H1 (cell line): ENCODE measurements at regions not wholly inside any gene's neighbourhood (a gene's known extent, or its start where the extent isn't known, plus 50 kb on each side); places are given as distances from the start of the nearest gene placed in this dataset.

Experiments used
- CTCF ChIA-PET: fragments of 300-600 bp; sonication (Branson Sonifier 250); formaldehyde crosslinking; loops from one replicate; lab custom pipeline; 2021; ENCODE audit not compliant: partially characterized antibody; lab: Charles Lee
- POLR2A ChIA-PET: fragments of 300-600 bp; sonication (Branson Sonifier 250); formaldehyde crosslinking; loops from one replicate; lab custom pipeline; 2021; ENCODE audit warnings: inconsistent platforms; ENCODE audit not compliant: partially characterized antibody; lab: Charles Lee
- DNase-seq, 2 experiments: peaks; one replicate each; pipeline versions ENCODE4 v3.0.0 to v3.0.0-alpha.2; 2010 to 2022; ENCODE audit warnings: low spot score in 2 of 2, low read depth in 1 of 2, mixed read lengths in 1 of 2
- FAIRE-seq: peaks from 2 replicates; lab custom pipeline; 2011; peaks lifted over from hg19 to GRCh38; lab: Jason Lieb, UNC
- H2AFZ ChIP-seq: 2 replicates; pipeline ENCODE4 v1.8.1; 2012; ENCODE audit warnings: low read length, inconsistent platforms
- H2AK5ac ChIP-seq: 2 replicates; pipeline ENCODE4 v1.6.1; 2013; ENCODE audit warnings: low read depth, low read length
- H2BK120ac ChIP-seq: replicated peaks from 2 replicates; pipeline ENCODE3; 2013; ENCODE audit warnings: low read depth, low read length, inconsistent platforms
- H2BK12ac ChIP-seq: 2 replicates; pipeline ENCODE4 v1.6.1; 2013; ENCODE audit warnings: low read depth, low read length
- H2BK15ac ChIP-seq: 2 replicates; pipeline ENCODE4 v1.6.1; 2013; ENCODE audit warnings: low read length
- H2BK20ac ChIP-seq: 2 replicates; pipeline ENCODE4 v1.6.1; 2013; ENCODE audit warnings: low read length
- H2BK5ac ChIP-seq: 2 replicates; pipeline ENCODE4 v1.6.1; 2013; ENCODE audit warnings: low read depth, low read length
- H3K14ac ChIP-seq: 2 replicates; pipeline ENCODE4 v1.6.1; 2013; ENCODE audit warnings: inconsistent platforms; ENCODE audit not compliant: insufficient read length
- H3K18ac ChIP-seq: 2 replicates; pipeline ENCODE4 v1.6.1; 2013; ENCODE audit warnings: low read length; ENCODE audit errors: extremely low read depth
- H3K23ac ChIP-seq: 2 replicates; pipeline ENCODE4 v1.6.1; 2013; ENCODE audit warnings: inconsistent platforms; ENCODE audit not compliant: insufficient read length
- H3K23me2 ChIP-seq: 2 replicates; pipeline ENCODE4 v1.6.1; 2013; ENCODE audit warnings: low read depth, low read length
- H3K27ac ChIP-seq: 2 replicates; pipeline ENCODE4 v1.6.1; 2011; ENCODE audit warnings: low read depth, low read length, inconsistent platforms
- H3K27me3 ChIP-seq, 4 experiments: replicated peaks in 1 of 4; 1 replicate in 1 of 4; 2 replicates in 3 of 4; pipeline versions ENCODE4 v1.6.1 to v1.8.1; 2011 to 2013; ENCODE audit warnings: low read length in 3 of 4, mild to moderate bottlenecking in 3 of 4, inconsistent platforms in 2 of 4, mixed read lengths in 2 of 4, moderate library complexity in 1 of 4; ENCODE audit not compliant: control insufficient read depth in 3 of 4, insufficient read depth in 3 of 4; ENCODE audit errors: extremely low read depth in 1 of 4
- H3K36me3 ChIP-seq, 4 experiments: 2 replicates each; pipeline versions ENCODE4 v1.6.1 to v1.8.1; 2011 to 2013; ENCODE audit warnings: mild to moderate bottlenecking in 4 of 4, low read length in 3 of 4, moderate library complexity in 2 of 4, control low read depth in 1 of 4, inconsistent platforms in 1 of 4; ENCODE audit not compliant: insufficient read depth in 4 of 4, control insufficient read depth in 2 of 4
- H3K4ac ChIP-seq: replicated peaks from 2 replicates; pipeline ENCODE3; 2013; ENCODE audit warnings: low read length, low read depth, mixed read lengths, inconsistent platforms; ENCODE audit not compliant: insufficient read length
- H3K4me1 ChIP-seq, 4 experiments: replicated peaks in 1 of 4; 1 replicate in 1 of 4; 2 replicates in 3 of 4; pipeline versions ENCODE4 v1.6.1 to v1.8.1; 2011 to 2013; ENCODE audit warnings: low read length in 3 of 4, inconsistent platforms in 2 of 4, mixed read lengths in 1 of 4; ENCODE audit not compliant: insufficient read depth in 4 of 4, control insufficient read depth in 3 of 4
- H3K4me2 ChIP-seq, 2 experiments: 2 replicates each; pipeline versions ENCODE4 v1.6.1 to v1.8.1; 2011 to 2013; ENCODE audit warnings: low read depth in 2 of 2, low read length in 2 of 2, control low read depth in 1 of 2, inconsistent platforms in 1 of 2, mild to moderate bottlenecking in 1 of 2; ENCODE audit not compliant: insufficient read depth in 1 of 2
- H3K4me3 ChIP-seq, 4 experiments: fragments of 200-600, 300-600 bp in 1 of 4; sonication (generic), shearing (Covaris generic), sonication (Bioruptor Twin) in 1 of 4; 2 replicates each; pipeline versions ENCODE4 v1.5.1 to v1.8.1; 2011 to 2016; ENCODE audit warnings: low read length in 4 of 4, low read depth in 3 of 4, control low read depth in 2 of 4, inconsistent platforms in 2 of 4, mild to moderate bottlenecking in 2 of 4, mixed read lengths in 1 of 4, moderate library complexity in 1 of 4; ENCODE audit not compliant: insufficient read depth in 2 of 4; ENCODE audit errors: extremely low read depth in 1 of 4
- H3K56ac ChIP-seq: replicated peaks from 2 replicates; pipeline ENCODE3; 2013; ENCODE audit warnings: low read depth, mild to moderate bottlenecking, mixed read lengths, low read length, inconsistent platforms; ENCODE audit not compliant: insufficient read length
- H3K79me1 ChIP-seq: 2 replicates; pipeline ENCODE4 v1.6.1; 2013; ENCODE audit warnings: low read depth, low read length, control low read depth
- H3K79me2 ChIP-seq, 2 experiments: 2 replicates each; pipeline versions ENCODE4 v1.6.1 to v1.8.1; 2012 to 2013; ENCODE audit warnings: low read length in 2 of 2, mild to moderate bottlenecking in 2 of 2, inconsistent platforms in 1 of 2; ENCODE audit not compliant: insufficient read depth in 2 of 2, control insufficient read depth in 1 of 2
- H3K9ac ChIP-seq, 4 experiments: replicated peaks in 1 of 4; 1 replicate in 1 of 4; 2 replicates in 3 of 4; pipeline versions ENCODE4 v1.6.1 to v1.8.1; 2011 to 2013; ENCODE audit warnings: low read depth in 3 of 4, low read length in 3 of 4, control low read depth in 2 of 4, mild to moderate bottlenecking in 2 of 4, moderate library complexity in 2 of 4, inconsistent platforms in 1 of 4; ENCODE audit errors: extremely low read depth in 1 of 4
- H3K9me3 ChIP-seq, 2 experiments: 2 replicates each; pipeline versions ENCODE4 v1.6.1 to v1.8.1; 2012 to 2013; ENCODE audit warnings: mild to moderate bottlenecking in 2 of 2, moderate library complexity in 2 of 2, control low read depth in 1 of 2, inconsistent platforms in 1 of 2, low read depth in 1 of 2, low read length in 1 of 2, mixed read lengths in 1 of 2; ENCODE audit not compliant: insufficient read depth in 2 of 2
- H4K20me1 ChIP-seq, 2 experiments: replicated peaks in 1 of 2; 2 replicates each; pipeline versions ENCODE3 to v1.8.1; 2011 to 2013; ENCODE audit warnings: inconsistent platforms in 2 of 2, low read length in 2 of 2, mild to moderate bottlenecking in 1 of 2; ENCODE audit not compliant: insufficient read depth in 2 of 2, control insufficient read depth in 1 of 2
- H4K5ac ChIP-seq: 2 replicates; pipeline ENCODE4 v1.6.1; 2013; ENCODE audit warnings: low read length, low read depth, mixed read lengths, inconsistent platforms; ENCODE audit not compliant: insufficient read length
- H4K8ac ChIP-seq: 2 replicates; pipeline ENCODE4 v1.8.0; 2013; ENCODE audit warnings: mild to moderate bottlenecking, moderate library complexity, low read length, inconsistent platforms; ENCODE audit not compliant: insufficient read depth; ENCODE audit errors: extremely low read depth
- H4K91ac ChIP-seq: replicated peaks from 2 replicates; pipeline ENCODE3; 2013; ENCODE audit warnings: low read length, mixed read lengths, inconsistent platforms; ENCODE audit not compliant: insufficient read length
- ASH2L ChIP-seq: fragments of 200-600, 300-600 bp; sonication (generic); IDR thresholded peaks from one replicate; pipeline ENCODE4 v1.7.1; 2017; ENCODE audit warnings: low read length
- BACH1 ChIP-seq: IDR thresholded peaks from 2 replicates; pipeline ENCODE4 v1.6.1; 2012; ENCODE audit warnings: low read length, improper control_type of control experiment
- CTBP2 ChIP-seq: IDR thresholded peaks from 2 replicates; pipeline ENCODE4 v1.7.0; 2011; ENCODE audit warnings: borderline replicate concordance, mild to moderate bottlenecking, moderate library complexity, mixed read lengths, low read length; ENCODE audit not compliant: insufficient read depth, insufficient read length
- CTCF ChIP-seq, 3 experiments: IDR thresholded peaks; 1 replicate in 2 of 3; 2 replicates in 1 of 3; pipeline versions ENCODE4 v1.5.1 to v1.6.1; 2011; ENCODE audit warnings: low read length in 3 of 3, mild to moderate bottlenecking in 3 of 3, inconsistent platforms in 2 of 3, low read depth in 1 of 3, moderate library complexity in 1 of 3; ENCODE audit not compliant: insufficient read depth in 1 of 3; ENCODE audit errors: control extremely low read depth in 1 of 3
- FOSL1 ChIP-seq: IDR thresholded peaks from 2 replicates; pipeline ENCODE4 v1.6.1; 2011; ENCODE audit warnings: mild to moderate bottlenecking, low read depth, low read length, moderate library complexity; ENCODE audit not compliant: insufficient read depth
- KDM5A ChIP-seq: fragments of 200-600 bp; IDR thresholded peaks from 2 replicates; pipeline ENCODE4 v1.7.1; 2012; ENCODE audit warnings: mild to moderate bottlenecking, low read length, inconsistent platforms, mixed read lengths
- SRF ChIP-seq: IDR thresholded peaks from 2 replicates; pipeline ENCODE4 v1.6.1; 2011; ENCODE audit warnings: mild to moderate bottlenecking, low read depth, low read length, moderate library complexity
- SUZ12 ChIP-seq: fragments of 200-600 bp; sonication (generic); IDR thresholded peaks from 2 replicates; pipeline ENCODE4 v1.6.1; 2012; ENCODE audit warnings: mild to moderate bottlenecking, inconsistent platforms, low read length, moderate library complexity, mixed read lengths
- TAF7 ChIP-seq: optimal IDR thresholded peaks from 2 replicates; pipeline ENCODE3; 2011; ENCODE audit warnings: low read depth, mild to moderate bottlenecking, inconsistent platforms, low read length, moderate library complexity, borderline replicate concordance

GRCh38 chr3:74442683-74443082 lies 171.8 kb downstream of the CNTN3 start:
- H2AFZ ChIP-seq, result no peak overlapping the region
- H3K27ac ChIP-seq, result no peak overlapping the region
- no peaks in the 10 kb centered on the region for H3K9me3 ChIP-seq
- H2BK120ac ChIP-seq, result no peak overlapping the region
- no peak overlapping the region for H3K14ac ChIP-seq
- no peaks in the 10 kb centered on the region for H4K20me1 ChIP-seq
- H3K79me1 ChIP-seq, result no peaks in the 10 kb centered on the region
- no peak overlapping the region for H4K8ac ChIP-seq
- FAIRE-seq, result no peak
- ChIA-PET CTCF (no interaction called here), POLR2A (no interaction called here)
- H3K4me1 ChIP-seq, result no peaks in the 10 kb centered on the region
- no peak overlapping the region for H3K4me2 ChIP-seq
- no peak overlapping the region for H3K4ac ChIP-seq
- H2BK15ac ChIP-seq, result no peak overlapping the region
- no peak overlapping the region for H3K18ac ChIP-seq
- no peak overlapping the region for H2BK12ac ChIP-seq
- no peaks in the 10 kb centered on the region for H3K23me2 ChIP-seq
- H3K9ac ChIP-seq, result no peak overlapping the region
- no peak overlapping the region for H3K56ac ChIP-seq
- H3K23ac ChIP-seq, result no peak overlapping the region
- no peak overlapping the region for H4K91ac ChIP-seq
- no peak overlapping the region for H2AK5ac ChIP-seq
- no peak overlapping the region for H4K5ac ChIP-seq
- no peak for DNase-seq
- TF ChIP-seq BACH1 (no peak), ASH2L (no peak), SUZ12 (no peak), CTCF (IDR thresholded peaks at IDR 0.05; ENCODE audit: control extremely low read depth in 1 of 3, insufficient read depth in 1 of 3, low read depth in 1 of 3, low read length in 3 of 3) (no peak), CTBP2 (no peak), SRF (no peak), KDM5A (no peak), TAF7 (no peak), FOSL1 (no peak)
- H3K36me3 ChIP-seq, result no peaks in the 10 kb centered on the region
- no peaks in the 10 kb centered on the region for H3K79me2 ChIP-seq
- peaks cover 0 to 1% (median 0%) of the 10 kb centered on the region in 4 experiments; a peak in 1 of 7 replicates for H3K27me3 ChIP-seq
- H2BK20ac ChIP-seq, result no peak overlapping the region
- H2BK5ac ChIP-seq, result no peak overlapping the region
- H3K4me3 ChIP-seq, result no peak overlapping the region
